T-helper 17 cell (primary cell): ENCODE measurements at regions not wholly inside any gene's neighbourhood (a gene's known extent, or its start where the extent isn't known, plus 50 kb on each side); places are given as distances from the start of the nearest gene placed in this dataset.

Experiments
- ATAC-seq: fragments of 150-1000 bp; cut with Tn5 transposase; 2 replicates; pipeline ENCODE4 v1.10.0; 2021; ENCODE audit warnings: mild to moderate bottlenecking, moderate library complexity
- DNase-seq, 3 donors: peaks; one replicate each; pipeline versions ENCODE4 v3.0.0 to v3.0.0-alpha.2; 2020 to 2021
- H3K9me3 ChIP-seq: one replicate; pipeline ENCODE4 v1.7.0; 2013; ENCODE audit warnings: low read length, mild to moderate bottlenecking; ENCODE audit not compliant: control insufficient read depth, poor library complexity, severe bottlenecking
- H3K27ac Mint-ChIP-seq: one replicate; pipeline ENCODE4 v1.8.0; 2022; ENCODE audit warnings: mild to moderate bottlenecking, moderate library complexity, mixed read lengths
- H3K27me3 Mint-ChIP-seq: one replicate; pipeline ENCODE4 v1.8.0; 2022; ENCODE audit warnings: mixed read lengths
- H3K36me3 Mint-ChIP-seq: one replicate; pipeline ENCODE4 v1.8.0; 2022; ENCODE audit warnings: low read depth, mixed read lengths
- H3K4me1 Mint-ChIP-seq: one replicate; pipeline ENCODE4 v1.8.0; 2022; ENCODE audit warnings: mild to moderate bottlenecking, mixed read lengths
- H3K4me3 Mint-ChIP-seq: one replicate; pipeline ENCODE4 v1.8.0; 2022; ENCODE audit warnings: mild to moderate bottlenecking, moderate library complexity, mixed read lengths

DNA sequence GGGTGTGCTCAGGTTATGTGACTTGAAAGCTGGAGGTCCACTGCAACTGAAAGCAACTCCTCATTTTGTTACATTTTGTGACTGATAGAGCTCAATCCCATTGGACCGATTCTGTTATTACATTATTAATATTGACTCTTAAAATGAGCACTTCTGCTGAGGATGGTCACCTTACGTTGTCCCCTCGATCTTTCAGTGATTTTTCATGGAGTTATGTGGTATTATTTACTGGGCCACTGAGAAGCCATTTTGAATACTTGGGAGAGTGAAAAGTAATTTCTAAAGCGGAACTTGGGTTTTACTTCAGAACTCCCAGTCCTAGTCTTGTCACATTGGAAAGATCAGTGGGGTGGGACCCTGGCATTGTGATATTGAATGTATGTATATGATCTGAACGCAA is 96.3 kb upstream of the FAM180A start:
- H3K4me3 Mint-ChIP-seq = no peak overlapping the region
- no peaks in the 10 kb centered on the region for H3K27me3 Mint-ChIP-seq
- H3K27ac Mint-ChIP-seq = peak overlapping the region; percentile 69
- H3K4me1 Mint-ChIP-seq = peaks cover 24% of the 10 kb centered on the region
- H3K36me3 Mint-ChIP-seq = no peaks in the 10 kb centered on the region
- no peak for DNase-seq
- no peaks in the 10 kb centered on the region for H3K9me3 ChIP-seq
- ATAC-seq = no peak

DNA sequence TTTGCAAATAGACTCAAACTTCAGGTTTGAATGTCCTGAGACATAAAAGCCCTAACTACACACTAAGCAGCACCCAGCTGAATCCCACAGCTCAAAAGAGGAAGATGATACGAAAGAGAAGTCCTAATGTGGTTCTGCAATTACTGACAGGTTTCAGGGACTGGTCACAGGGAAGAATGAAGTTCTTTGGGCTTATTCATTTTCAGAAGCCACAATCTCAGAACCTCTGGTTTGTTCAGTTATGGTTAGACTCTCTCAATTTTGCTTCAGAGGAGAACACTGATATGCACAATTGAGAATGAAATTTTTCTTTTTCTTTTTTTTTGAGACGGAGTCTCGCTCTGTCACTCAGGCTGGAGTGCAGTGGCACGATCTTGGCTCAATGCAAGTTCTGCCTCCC is 94.6 kb upstream of the FAM180A start:
- Mint-ChIP-seq H3K4me1 (peaks cover 24% of the 10 kb centered on the region), H3K27ac (no peak overlapping the region), H3K4me3 (no peak overlapping the region), H3K36me3 (no peaks in the 10 kb centered on the region), H3K27me3 (no peaks in the 10 kb centered on the region)
- DNase-seq = no peak
- no peak for ATAC-seq
- no peaks in the 10 kb centered on the region for H3K9me3 ChIP-seq

DNA sequence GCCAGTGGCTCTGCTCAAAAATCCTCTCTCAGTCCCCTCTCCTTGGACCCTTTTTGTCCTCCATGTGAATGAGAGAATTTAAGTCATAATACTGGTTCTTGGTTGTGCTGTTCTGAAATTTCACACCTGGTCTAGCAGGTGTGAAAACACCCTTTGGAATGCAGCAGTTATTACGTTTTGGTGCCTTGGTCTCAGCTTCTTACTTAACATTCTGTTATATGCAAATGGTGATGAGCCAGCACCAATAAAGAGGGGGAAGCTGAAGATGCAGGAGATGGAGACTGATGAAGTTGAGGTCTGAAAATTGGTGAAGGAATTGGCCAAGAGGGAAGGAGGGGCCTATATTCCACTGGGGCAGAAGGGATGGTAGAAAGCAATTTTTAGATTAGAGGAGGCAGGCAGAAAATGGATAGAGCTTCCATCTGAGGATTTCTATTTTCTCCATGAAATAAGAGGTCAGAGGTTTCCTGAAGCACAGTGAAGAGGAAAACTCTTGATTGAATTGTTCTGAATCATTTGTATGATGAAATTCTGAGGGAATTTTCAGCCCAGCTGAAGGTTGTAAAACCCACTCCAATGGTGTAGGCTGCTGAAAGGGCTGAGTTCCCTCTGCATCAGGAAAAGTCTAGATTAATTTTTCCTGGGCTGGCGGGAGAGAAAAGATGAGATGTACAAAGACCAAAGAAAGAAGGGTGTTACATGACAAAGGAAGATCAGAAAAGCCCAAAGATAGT is 94.0 kb upstream of the FAM180A start:
- Mint-ChIP-seq H3K27me3 (no peaks in the 10 kb centered on the region), H3K4me3 (no peak overlapping the region), H3K4me1 (peaks cover 24% of the 10 kb centered on the region), H3K27ac (no peak overlapping the region), H3K36me3 (no peaks in the 10 kb centered on the region)
- ATAC-seq (no peak), DNase-seq (no peak)
- H3K9me3 ChIP-seq = no peaks in the 10 kb centered on the region

DNA sequence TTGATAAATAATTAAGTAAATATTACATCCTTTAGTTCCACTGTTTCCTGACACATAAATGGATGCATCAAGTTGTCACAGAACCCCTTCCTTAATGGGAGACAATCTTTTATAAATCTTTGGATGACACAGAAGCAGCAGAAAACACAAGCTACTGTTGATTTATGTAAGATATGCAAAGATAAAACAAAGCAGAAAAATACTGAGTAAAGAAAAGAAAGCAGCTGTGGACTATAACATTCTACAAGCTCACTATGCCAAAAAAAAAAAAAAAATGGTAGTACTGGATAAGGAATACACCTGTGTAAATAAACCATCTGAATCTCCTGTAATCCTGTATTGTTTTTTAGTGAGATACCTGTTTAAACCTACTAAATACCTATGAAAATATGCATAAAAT is 92.0 kb upstream of the FAM180A start:
- no peak overlapping the region for H3K4me3 Mint-ChIP-seq
- H3K36me3 Mint-ChIP-seq = no peaks in the 10 kb centered on the region
- no peak overlapping the region for H3K27ac Mint-ChIP-seq
- H3K27me3 Mint-ChIP-seq = no peaks in the 10 kb centered on the region
- peaks cover 20% of the 10 kb centered on the region for H3K4me1 Mint-ChIP-seq
- H3K9me3 ChIP-seq = no peaks in the 10 kb centered on the region
- DNase-seq = no peak
- ATAC-seq = no peak

DNA sequence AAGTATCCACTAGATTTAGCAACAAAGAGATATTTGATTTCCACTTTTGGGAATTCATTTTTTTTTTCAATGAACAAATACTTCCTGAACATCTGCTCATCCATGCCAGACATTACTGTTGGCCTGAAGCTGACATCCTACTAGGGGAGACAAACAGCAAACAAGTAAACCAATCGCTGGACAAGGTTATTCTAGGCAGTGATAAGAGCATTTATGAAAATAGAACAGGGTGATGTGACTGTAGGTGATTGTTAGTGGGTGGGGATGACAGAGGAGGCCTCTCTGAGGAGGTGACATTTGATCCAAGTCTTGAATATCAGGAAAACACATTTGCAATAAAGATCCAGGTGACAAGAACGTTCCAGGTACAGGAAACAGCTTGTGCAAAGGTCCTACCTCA is 89.1 kb upstream of the FAM180A start:
- no peak for ATAC-seq
- Mint-ChIP-seq H3K36me3 (no peaks in the 10 kb centered on the region), H3K27me3 (no peaks in the 10 kb centered on the region), H3K4me1 (peaks cover 21% of the 10 kb centered on the region), H3K27ac (no peak overlapping the region), H3K4me3 (no peak overlapping the region)
- no peaks in the 10 kb centered on the region for H3K9me3 ChIP-seq
- DNase-seq = no peak

GRCh38 chr7:135834266-135834665 is 85.7 kb upstream of the FAM180A start:
- Mint-ChIP-seq H3K36me3 (no peaks in the 10 kb centered on the region), H3K4me1 (peaks cover 32% of the 10 kb centered on the region), H3K27me3 (no peaks in the 10 kb centered on the region), H3K4me3 (no peak overlapping the region), H3K27ac (peak overlapping the region; percentile 72)
- H3K9me3 ChIP-seq = no peaks in the 10 kb centered on the region
- DNase-seq (no peak), ATAC-seq (no peak)

GRCh38 chr7:135833642-135834041 is 85.0 kb upstream of the FAM180A start:
- H3K36me3 Mint-ChIP-seq = no peaks in the 10 kb centered on the region
- H3K4me1 Mint-ChIP-seq = peaks cover 38% of the 10 kb centered on the region
- peak overlapping the region; percentile 72 for H3K27ac Mint-ChIP-seq
- ATAC-seq (no peak), DNase-seq (no peak)
- H3K9me3 ChIP-seq = no peaks in the 10 kb centered on the region
- peak overlapping the region; percentile 41 for H3K4me3 Mint-ChIP-seq
- H3K27me3 Mint-ChIP-seq = no peaks in the 10 kb centered on the region

DNA sequence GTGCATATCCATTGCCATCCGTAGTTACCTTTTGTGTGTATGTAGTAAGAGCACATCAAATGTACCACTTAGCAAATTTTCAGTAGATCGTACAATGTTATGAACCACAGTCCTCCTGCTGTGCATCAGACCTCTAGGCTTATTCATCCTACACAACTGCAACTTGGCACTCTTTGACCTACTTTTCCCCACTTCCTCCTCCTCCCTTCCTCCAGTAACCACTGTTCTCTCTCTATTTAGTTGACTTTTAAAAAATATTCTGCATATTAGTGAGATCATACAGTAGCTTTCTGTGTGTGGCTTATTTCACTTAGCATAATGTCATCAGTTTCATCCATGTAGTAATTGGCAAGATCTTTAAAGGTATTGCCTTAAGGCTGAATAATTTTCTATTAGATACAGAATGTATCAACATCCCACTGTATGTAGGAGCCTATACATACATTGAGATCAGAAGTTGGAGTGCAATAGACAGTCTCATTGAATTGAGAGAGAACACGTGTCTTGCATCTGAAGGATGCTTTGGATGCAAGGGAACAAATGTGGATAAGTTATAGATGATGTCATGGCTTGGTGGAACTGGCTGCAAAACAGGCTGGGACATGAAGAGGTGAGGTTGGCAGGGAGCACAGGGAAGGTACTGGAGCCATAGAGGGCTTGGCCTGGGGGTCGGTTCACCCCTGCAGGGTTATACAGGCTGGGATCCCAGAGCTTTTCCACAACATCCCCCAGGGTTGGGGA is 83.0 kb upstream of the FAM180A start:
- DNase-seq (no peak), ATAC-seq (peak; percentile 97)
- Mint-ChIP-seq H3K36me3 (no peaks in the 10 kb centered on the region), H3K4me1 (peaks cover 38% of the 10 kb centered on the region), H3K4me3 (peak overlapping the region; percentile 41), H3K27ac (peak overlapping the region; percentile 57), H3K27me3 (no peaks in the 10 kb centered on the region)
- H3K9me3 ChIP-seq = no peaks in the 10 kb centered on the region

DNA sequence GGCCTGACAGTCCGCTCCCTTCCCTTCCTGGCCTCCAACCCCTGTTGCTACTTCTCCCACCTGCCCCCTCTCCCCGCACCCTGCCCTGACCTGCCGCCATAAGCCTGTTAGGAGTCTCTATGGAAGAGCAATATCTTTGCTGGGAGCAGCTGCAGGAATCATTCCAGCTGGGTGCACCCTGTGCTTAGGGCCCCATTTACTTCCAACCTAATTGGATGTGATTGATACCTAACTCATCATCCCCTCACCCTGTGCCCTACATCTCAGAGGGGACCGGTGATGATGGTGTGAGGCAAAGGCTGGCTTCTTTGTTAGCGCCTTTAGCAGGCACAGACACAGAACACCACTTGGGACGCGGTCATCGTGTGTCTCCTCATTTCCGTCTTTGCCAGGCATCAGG is 80.0 kb upstream of the FAM180A start:
- Mint-ChIP-seq H3K27me3 (no peaks in the 10 kb centered on the region), H3K36me3 (no peaks in the 10 kb centered on the region), H3K4me3 (no peak overlapping the region), H3K27ac (peak overlapping the region; percentile 57), H3K4me1 (peaks cover 29% of the 10 kb centered on the region)
- DNase-seq = no peak
- H3K9me3 ChIP-seq = no peaks in the 10 kb centered on the region
- ATAC-seq = no peak

- H3K27me3 Mint-ChIP-seq = no peaks in the 10 kb centered on the region
Measured at GRCh38 chr7:135827391-135827790, 78.8 kb upstream of the FAM180A start.

DNA sequence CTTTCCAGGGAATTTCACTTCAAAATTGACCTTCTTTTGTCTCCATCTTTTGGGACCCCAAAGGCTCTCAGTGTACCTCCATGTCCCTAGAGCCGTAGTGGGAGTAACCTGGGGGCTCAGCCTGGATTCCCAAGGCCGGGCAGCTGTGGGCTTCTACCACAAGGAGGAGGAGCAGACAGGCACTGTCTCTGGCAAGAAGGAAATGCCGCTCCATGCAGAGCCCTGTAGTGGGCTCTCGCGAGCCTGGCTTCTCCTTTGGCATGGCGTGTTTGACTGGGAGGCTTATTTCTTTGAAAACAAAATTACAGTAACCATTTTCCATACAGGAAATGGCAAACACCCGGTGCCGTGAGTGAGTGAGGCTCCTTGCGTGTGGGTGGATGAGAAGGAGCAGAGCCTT is 76.8 kb upstream of the FAM180A start:
- DNase-seq = no peak
- Mint-ChIP-seq H3K4me1 (peaks cover 7% of the 10 kb centered on the region), H3K36me3 (no peaks in the 10 kb centered on the region), H3K27me3 (no peaks in the 10 kb centered on the region), H3K4me3 (no peak overlapping the region), H3K27ac (no peak overlapping the region)
- ATAC-seq = no peak
- H3K9me3 ChIP-seq = no peaks in the 10 kb centered on the region

More at GRCh38 chr7:135827391-135827790, 78.8 kb upstream of the FAM180A start:
- no peaks in the 10 kb centered on the region for H3K9me3 ChIP-seq
- Mint-ChIP-seq H3K4me1 (peaks cover 24% of the 10 kb centered on the region), H3K4me3 (no peak overlapping the region), H3K27ac (no peak overlapping the region), H3K36me3 (no peaks in the 10 kb centered on the region)
- ATAC-seq (no peak), DNase-seq (no peak)

- H3K9me3 ChIP-seq = no peaks in the 10 kb centered on the region
- no peaks in the 10 kb centered on the region for H3K36me3 Mint-ChIP-seq
- H3K27me3 Mint-ChIP-seq = no peaks in the 10 kb centered on the region
- ATAC-seq = no peak
- DNase-seq = no peak
- H3K27ac Mint-ChIP-seq = no peak overlapping the region
- H3K4me3 Mint-ChIP-seq = no peak overlapping the region
- H3K4me1 Mint-ChIP-seq = no peaks in the 10 kb centered on the region
Measured at GRCh38 chr7:135822376-135822775, 73.8 kb upstream of the FAM180A start.

- peaks cover 2% of the 10 kb centered on the region for H3K4me1 Mint-ChIP-seq
- no peaks in the 10 kb centered on the region for H3K36me3 Mint-ChIP-seq
- DNase-seq (no peak), ATAC-seq (no peak)
- H3K27ac Mint-ChIP-seq = no peak overlapping the region
- no peak overlapping the region for H3K4me3 Mint-ChIP-seq
- H3K9me3 ChIP-seq = no peaks in the 10 kb centered on the region
- peaks cover 4% of the 10 kb centered on the region for H3K27me3 Mint-ChIP-seq
Measured at GRCh38 chr7:135817583-135817982, 69.0 kb upstream of the FAM180A start.

GRCh38 chr7:135815033-135815432 is 66.4 kb upstream of the FAM180A start:
- no peak for ATAC-seq

More at GRCh38 chr7:135815033-135815432, 66.4 kb upstream of the FAM180A start:
- Mint-ChIP-seq H3K4me1 (peaks cover 2% of the 10 kb centered on the region), H3K27me3 (peaks cover 4% of the 10 kb centered on the region), H3K4me3 (no peak overlapping the region), H3K36me3 (no peaks in the 10 kb centered on the region), H3K27ac (no peak overlapping the region)
- DNase-seq = no peak
- H3K9me3 ChIP-seq = no peaks in the 10 kb centered on the region
